ENCODE measurements at regions not wholly inside any gene's neighbourhood (a gene's known extent, or its start where the extent isn't known, plus 50 kb on each side); places are given as distances from the start of the nearest gene placed in this dataset.

- H2AFZ ChIP-seq (ENCODE audit: low read length): no peak overlapping the region
- no peak overlapping the region for H3K27ac ChIP-seq (ENCODE audit: insufficient read depth, low read length)
- no peaks in the 10 kb centered on the region for H3K79me2 ChIP-seq (ENCODE audit: control insufficient read depth, insufficient read depth, low read length)
- no peaks in the 10 kb centered on the region for H3K27me3 ChIP-seq (ENCODE audit: control insufficient read depth, insufficient read depth, low read length)
- H4K20me1 ChIP-seq (ENCODE audit: control insufficient read depth, extremely low read depth, insufficient read depth, low read length): no peaks in the 10 kb centered on the region
- no peak overlapping the region for H3K9ac ChIP-seq (ENCODE audit: insufficient read depth, low read length)
- DNase-seq (ENCODE audit: low read depth in 2 of 2): no peak
- TF ChIP-seq EZH2 (IDR thresholded peaks at IDR 0.05; ENCODE audit: low read length, missing control alignments) (no peak), CTCF (conservative IDR thresholded peaks at IDR 0.05 in 1 of 2, IDR thresholded peaks at IDR 0.05 in 1 of 2; ENCODE audit: low read depth in 1 of 2, low read length in 2 of 2) (no peak)
- H3K9me3 ChIP-seq (ENCODE audit: control insufficient read depth, insufficient read depth, low read depth, low read length): no peaks in the 10 kb centered on the region
- H3K4me2 ChIP-seq (ENCODE audit: extremely low read depth, insufficient read depth, low read length): no peak overlapping the region
- no peak overlapping the region for H3K4me3 ChIP-seq (replicated peaks in 1 of 4; ENCODE audit: control extremely low read depth in 1 of 4, insufficient read depth in 1 of 4, low read depth in 3 of 4, low read length in 4 of 4)
- no peaks in the 10 kb centered on the region for H3K4me1 ChIP-seq (ENCODE audit: control insufficient read depth, extremely low read depth, insufficient read depth, low read length)
- H3K36me3 ChIP-seq (ENCODE audit: control insufficient read depth, insufficient read depth, low read length): no peaks in the 10 kb centered on the region
Measured at GRCh38 chr18:28602391-28602790, 425.5 kb upstream of the CDH2 start.

GRCh38 chr18:28594034-28594433 is 417.1 kb upstream of the CDH2 start:
- H3K27me3 ChIP-seq (ENCODE audit: control insufficient read depth, insufficient read depth, low read length): no peaks in the 10 kb centered on the region
- no peaks in the 10 kb centered on the region for H3K36me3 ChIP-seq (ENCODE audit: control insufficient read depth, insufficient read depth, low read length)
- DNase-seq (ENCODE audit: low read depth in 2 of 2): peak in 1 of 2 donors; percentile 24
- no peak overlapping the region for H3K4me2 ChIP-seq (ENCODE audit: extremely low read depth, insufficient read depth, low read length)
- no peak overlapping the region for H3K4me3 ChIP-seq (replicated peaks in 1 of 4; ENCODE audit: control extremely low read depth in 1 of 4, insufficient read depth in 1 of 4, low read depth in 3 of 4, low read length in 4 of 4)
- no peak overlapping the region for H3K9ac ChIP-seq (ENCODE audit: insufficient read depth, low read length)
- H2AFZ ChIP-seq (ENCODE audit: low read length): no peak overlapping the region
- no peak for TF ChIP-seq EZH2 (IDR thresholded peaks at IDR 0.05; ENCODE audit: low read length, missing control alignments)
- no peak for TF ChIP-seq CTCF (conservative IDR thresholded peaks at IDR 0.05 in 1 of 2, IDR thresholded peaks at IDR 0.05 in 1 of 2; ENCODE audit: low read depth in 1 of 2, low read length in 2 of 2)
- H3K4me1 ChIP-seq (ENCODE audit: control insufficient read depth, extremely low read depth, insufficient read depth, low read length): no peaks in the 10 kb centered on the region
- no peaks in the 10 kb centered on the region for H3K9me3 ChIP-seq (ENCODE audit: control insufficient read depth, insufficient read depth, low read depth, low read length)
- H4K20me1 ChIP-seq (ENCODE audit: control insufficient read depth, extremely low read depth, insufficient read depth, low read length): no peaks in the 10 kb centered on the region
- no peaks in the 10 kb centered on the region for H3K79me2 ChIP-seq (ENCODE audit: control insufficient read depth, insufficient read depth, low read length)
- H3K27ac ChIP-seq (ENCODE audit: insufficient read depth, low read length): no peak overlapping the region

- H3K9me3 ChIP-seq (ENCODE audit: control insufficient read depth, insufficient read depth, low read depth, low read length): no peaks in the 10 kb centered on the region
- TF ChIP-seq EZH2 (IDR thresholded peaks at IDR 0.05; ENCODE audit: low read length, missing control alignments): no peak
- TF ChIP-seq CTCF (conservative IDR thresholded peaks at IDR 0.05 in 1 of 2, IDR thresholded peaks at IDR 0.05 in 1 of 2; ENCODE audit: low read depth in 1 of 2, low read length in 2 of 2): no peak
- no peaks in the 10 kb centered on the region for H3K36me3 ChIP-seq (ENCODE audit: control insufficient read depth, insufficient read depth, low read length)
- H3K4me2 ChIP-seq (ENCODE audit: extremely low read depth, insufficient read depth, low read length): no peak overlapping the region
- DNase-seq (ENCODE audit: low read depth in 2 of 2): peak in 1 of 2 donors; percentile 75
- no peaks in the 10 kb centered on the region for H3K27me3 ChIP-seq (ENCODE audit: control insufficient read depth, insufficient read depth, low read length)
- H3K4me3 ChIP-seq (replicated peaks in 1 of 4; ENCODE audit: control extremely low read depth in 1 of 4, insufficient read depth in 1 of 4, low read depth in 3 of 4, low read length in 4 of 4): no peak overlapping the region
- no peak overlapping the region for H3K27ac ChIP-seq (ENCODE audit: insufficient read depth, low read length)
- H3K9ac ChIP-seq (ENCODE audit: insufficient read depth, low read length): no peak overlapping the region
- no peaks in the 10 kb centered on the region for H3K4me1 ChIP-seq (ENCODE audit: control insufficient read depth, extremely low read depth, insufficient read depth, low read length)
- no peaks in the 10 kb centered on the region for H4K20me1 ChIP-seq (ENCODE audit: control insufficient read depth, extremely low read depth, insufficient read depth, low read length)
- no peak overlapping the region for H2AFZ ChIP-seq (ENCODE audit: low read length)
- no peaks in the 10 kb centered on the region for H3K79me2 ChIP-seq (ENCODE audit: control insufficient read depth, insufficient read depth, low read length)
Measured at GRCh38 chr18:28588884-28589549, 412.1 kb upstream of the CDH2 start.

Measured in fibroblast of lung (primary cell).